DMS153 treated with DMSO at 0.1 percent for 48 hours (cell line): ENCODE measurements at regions not wholly inside any gene's neighbourhood (a gene's known extent, or its start where the extent isn't known, plus 50 kb on each side); places are given as distances from the start of the nearest gene placed in this dataset.

Experiments
- DNase-seq: peaks from one replicate; lab custom pipeline; 2025; ENCODE audit not compliant: unreplicated experiment; lab: John Stamatoyannopoulos, UW

DNA sequence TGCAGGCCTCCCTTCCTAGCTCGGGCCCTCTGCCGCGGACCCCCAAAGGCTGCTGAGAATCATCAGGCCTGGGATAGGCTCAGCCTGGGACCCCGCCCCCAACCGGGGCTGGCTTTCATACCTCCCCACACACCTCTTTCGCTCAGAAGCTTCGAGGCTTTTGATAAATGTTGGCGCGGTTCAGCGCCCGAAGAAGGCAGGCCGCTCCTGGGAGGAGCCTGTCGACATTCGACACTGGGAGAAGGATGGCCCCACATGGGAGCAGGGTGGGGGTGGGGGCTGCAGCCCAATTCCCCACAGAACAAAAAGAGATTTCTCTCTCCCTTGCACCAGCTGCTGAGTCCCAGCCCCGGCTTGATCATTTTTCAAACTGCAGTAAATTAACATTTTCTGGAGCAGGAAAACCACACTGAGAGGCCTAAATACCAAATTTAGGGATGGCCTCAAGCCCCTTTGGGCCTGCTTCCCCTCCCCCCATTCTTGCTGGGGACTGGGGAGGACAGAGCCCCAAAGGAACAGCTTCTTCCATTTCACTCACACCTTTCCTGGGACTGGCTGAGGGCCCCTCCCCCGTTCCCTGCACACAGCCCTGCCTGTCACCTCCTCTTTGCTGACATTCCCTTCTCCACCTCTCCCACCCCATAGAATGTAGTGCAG is 112.9 kb upstream of the PJA1 start:
- no peak for DNase-seq

DNA sequence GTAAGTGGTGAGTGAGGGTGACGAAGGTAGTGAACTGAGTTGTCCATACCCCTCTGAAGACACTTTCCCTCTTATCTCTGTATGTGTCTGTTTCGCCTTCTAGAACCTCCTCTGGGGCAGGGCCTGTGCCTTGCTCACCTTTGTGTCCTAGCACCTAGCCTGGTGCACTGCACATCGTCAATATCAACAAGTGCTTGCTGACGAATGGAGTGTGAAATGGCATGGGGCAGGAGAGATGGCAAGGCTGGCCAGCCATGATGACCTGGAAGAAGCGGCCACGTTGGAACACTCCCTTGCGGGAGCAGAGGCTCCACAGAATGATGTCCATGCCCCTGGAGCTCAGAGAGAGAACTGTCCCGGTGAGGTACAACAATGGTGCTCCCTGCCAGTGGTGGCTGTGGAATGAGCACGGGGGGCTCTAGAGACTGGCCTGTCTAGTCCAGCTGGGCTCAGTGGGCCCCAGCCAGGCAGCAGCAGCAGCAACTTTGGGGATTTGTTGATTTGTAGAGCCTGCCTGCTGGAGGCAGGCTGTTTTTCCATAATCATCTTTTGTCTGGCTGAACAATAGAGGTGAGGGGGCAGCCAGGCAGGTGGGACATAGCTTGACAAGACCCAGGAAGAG is 112.2 kb upstream of the PJA1 start:
- no peak for DNase-seq

DNA sequence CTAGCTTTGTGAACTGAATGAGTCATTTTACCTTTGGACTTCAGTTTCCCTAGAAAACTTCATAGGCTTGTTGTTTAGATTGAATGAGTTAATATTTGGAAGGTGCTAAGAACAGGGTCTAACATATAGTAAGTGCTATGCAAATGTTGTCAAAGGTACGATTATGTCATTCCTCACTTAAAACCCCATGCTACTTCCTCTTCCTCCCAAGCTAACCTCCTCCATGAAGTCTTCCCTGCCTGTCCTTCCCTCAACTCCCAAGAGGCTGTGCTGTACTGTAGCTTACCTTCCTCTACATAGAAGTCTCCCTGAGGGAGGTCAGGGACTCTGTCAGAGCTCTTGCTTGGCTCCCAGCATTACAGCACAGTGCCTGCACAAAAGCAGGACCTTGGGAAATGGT is 103.4 kb upstream of the PJA1 start:
- no peak for DNase-seq

DNA sequence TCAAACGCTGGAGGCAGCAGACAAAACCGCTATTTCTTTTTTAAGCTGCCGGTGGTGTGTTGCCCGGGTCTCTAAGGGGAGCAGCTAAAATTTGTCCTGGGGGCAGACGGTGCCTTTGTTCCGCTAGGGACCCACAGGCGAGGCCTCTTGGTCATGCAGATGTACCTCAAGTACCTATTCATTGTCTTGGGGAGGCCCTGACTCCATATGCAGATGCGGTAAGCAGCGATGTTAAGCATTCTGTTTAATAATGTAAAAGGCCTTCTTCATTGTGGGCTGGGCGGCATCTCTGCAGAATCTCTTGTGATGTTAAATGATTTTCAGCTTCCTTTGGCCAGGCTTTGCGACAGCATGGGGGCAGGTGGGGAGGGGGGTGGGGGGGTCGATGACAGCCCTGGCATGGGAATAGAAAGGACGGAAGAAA is 98.9 kb upstream of the PJA1 start:
- no peak for DNase-seq

DNA sequence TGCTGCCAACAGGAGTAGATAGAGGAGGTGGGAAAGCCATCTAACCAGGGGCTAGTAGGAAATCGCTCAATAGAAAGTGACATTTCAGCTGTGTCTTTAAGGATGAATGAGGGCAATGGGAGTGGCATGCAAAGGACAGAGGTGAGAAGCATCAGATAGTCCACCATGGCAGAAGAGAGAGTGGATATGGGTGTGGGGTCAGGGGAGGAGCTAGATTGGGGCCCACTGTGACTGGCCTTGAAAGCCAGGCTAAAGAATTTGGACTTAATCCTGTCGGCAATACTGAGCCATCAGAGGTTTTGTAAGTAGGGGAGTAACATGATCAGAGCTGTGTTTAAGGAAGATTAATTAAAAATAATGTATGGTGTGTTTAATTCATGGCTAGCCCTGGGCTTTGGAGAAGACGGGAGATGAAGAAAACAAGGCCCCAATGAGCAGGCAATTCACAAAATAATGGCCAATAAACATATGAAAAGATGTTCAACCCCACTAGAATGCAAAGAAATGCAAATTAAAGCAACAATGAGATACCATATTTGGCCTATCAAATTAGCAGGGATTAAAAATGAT is 98.1 kb upstream of the PJA1 start:
- no peak for DNase-seq

DNA sequence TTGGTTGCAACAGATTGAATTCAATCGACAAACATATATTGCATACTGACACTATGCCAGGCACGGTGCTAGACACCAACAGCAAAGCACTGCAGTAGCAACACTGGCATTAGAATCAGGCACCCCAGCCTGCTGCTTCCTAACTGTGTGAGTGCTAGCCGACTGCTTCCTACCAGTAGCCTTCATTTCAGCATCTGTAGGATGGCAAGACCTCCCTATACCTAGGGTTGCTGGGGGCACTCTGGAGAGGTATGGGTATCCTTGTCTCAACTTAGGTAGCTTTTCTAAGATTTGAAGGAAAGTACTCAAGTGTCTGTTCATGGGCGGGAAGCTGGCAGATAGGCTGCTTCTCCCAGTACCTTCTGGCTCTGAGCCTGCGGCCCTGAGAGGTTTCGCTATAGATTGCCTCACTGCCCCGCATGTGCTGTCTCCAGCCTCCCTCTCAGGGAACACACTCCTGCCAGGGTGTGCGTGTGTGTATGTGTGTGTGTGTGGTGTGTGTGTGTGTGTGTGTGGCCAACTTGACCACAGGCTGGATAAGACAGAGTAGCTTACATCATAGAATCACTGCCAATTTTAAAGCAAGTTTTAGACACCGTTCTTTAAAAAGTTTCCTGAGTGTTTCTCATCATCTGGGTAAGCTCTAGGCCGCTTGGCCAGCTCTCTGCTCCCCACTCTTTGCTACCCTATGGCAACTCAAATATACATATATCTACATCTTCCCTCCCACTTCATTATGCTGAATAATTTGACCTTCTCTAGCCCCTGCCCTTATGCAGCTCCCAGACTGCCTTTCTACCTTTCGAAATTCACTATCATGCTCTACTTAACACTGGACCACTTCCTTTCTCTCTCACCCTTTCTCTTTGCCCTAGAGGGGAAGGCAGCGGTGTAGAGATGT is 97.0 kb upstream of the PJA1 start:
- no peak for DNase-seq

DNA sequence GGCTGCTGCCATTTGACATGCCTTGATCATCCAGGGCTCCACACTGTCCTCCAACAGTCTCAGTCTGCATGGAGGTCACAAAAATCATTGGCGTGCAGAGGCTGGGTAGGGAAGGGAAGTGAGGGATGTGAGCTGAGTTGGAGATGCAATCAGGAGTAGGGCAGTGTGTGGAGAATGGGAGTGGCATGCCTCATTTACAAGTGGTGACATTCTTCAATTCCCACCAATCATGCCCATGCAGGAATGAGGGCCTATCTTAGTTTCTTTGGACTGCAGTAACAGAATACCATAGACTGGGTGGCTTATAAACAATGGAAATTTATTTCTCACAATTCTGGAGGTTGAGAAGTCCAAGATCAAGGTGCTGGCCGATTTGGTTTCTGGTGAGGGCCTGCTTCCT is 94.9 kb upstream of the PJA1 start:
- DNase-seq = no peak

DNA sequence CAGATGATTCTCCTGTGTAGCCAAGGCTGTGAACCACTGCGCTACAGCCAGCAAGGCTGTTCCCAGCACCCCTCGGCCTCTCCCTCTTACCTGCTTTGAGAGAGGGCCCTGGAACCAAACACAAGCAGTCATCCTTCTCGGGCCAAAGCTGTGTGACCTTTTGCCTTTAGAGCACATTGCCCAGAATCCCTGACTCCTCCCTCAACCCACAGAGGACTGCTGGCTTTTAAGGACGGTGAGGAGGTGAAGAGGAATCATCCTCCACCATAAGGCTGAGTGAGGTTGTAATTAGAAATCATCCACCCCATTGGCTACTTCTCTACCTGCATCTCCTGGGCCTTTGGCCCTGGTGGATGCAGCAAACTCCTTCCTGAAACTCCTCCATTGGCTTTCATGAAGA is 93.6 kb upstream of the PJA1 start:
- DNase-seq = no peak

DNA sequence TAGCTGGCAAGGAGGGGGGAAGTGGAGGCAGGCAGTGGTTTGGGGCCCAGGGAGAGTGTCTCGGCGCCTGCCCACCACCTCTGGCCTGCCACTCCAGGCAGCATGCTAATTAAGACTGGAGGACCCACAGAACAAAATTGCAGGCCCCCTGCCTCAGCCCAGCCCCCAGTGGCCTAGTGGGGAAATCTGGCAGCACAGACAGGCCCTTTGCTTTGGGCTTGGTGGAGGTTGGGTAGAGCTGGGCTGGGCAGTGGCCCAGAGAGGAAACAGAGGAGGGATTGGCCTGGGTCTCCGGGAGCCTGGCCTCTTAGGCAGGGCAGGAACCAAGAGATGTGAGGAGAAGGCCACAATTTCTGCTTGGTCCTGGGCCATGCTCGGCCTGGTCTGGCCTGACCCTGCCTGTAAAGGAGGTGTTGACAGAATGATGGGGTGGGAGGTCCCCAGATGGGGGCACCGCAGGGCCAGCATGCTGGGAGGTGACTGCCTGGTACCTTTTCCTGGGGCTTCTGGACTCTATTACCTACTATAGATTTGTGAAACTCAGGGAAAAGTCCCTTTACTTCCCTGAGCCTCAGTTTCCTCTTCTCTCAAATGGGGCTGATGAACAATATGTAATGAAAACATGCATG is 92.4 kb upstream of the PJA1 start:
- no peak for DNase-seq

DNA sequence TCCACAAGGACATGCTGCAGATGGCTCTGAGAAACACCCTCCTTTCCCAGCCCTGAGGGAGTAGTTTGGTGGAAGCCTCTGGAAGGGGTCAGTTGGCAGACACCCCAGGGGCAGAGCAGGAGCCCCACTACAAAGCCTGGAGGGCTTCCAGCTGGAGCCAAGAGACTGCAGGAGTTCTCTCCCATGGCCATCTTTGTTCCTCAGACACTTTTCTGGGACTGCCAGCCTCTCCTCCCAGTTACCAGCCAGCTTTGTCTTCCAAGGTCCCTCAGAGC is 91.0 kb upstream of the PJA1 start:
- DNase-seq = no peak

DNA sequence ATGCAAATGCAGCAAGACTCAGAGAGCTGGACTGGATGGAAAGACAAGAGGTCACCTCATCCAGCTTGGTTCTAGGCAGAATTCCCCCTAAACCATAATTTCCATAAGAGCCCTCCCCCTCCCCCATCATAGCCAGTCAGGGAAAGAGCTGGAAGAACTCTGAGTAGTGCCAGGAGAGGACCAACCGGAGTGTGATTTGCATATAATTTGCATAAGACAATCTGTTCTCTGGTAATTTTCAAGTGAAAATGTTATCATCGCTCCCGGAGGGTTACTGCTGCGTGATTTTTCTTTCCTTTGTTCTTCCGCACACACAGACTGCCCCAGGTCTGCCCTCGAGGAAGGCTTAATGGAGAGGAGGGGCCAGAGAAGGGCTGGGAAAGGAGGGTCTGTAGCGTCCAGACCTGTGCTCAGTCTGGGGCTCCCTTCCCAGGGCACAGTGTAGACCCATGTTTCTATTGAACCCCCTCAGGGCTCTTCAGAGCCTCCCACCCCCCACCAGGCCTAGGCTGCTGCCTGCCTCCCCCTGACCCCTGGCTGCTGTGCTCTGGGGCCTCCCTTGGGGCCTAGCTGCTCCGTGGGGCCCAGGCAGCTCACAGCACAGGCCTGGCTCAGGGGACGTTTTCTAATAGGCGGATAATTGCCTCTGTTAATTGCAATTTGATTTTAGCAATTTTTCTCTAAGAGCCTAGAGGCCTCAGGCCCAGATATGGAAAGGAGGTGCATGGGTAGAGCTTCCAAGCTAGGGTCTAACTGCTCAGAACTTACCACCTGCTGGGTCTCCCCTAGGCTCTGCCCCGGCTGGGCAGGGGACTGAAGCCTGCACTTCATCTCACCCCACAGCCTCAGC is 90.4 kb upstream of the PJA1 start:
- no peak for DNase-seq

DNA sequence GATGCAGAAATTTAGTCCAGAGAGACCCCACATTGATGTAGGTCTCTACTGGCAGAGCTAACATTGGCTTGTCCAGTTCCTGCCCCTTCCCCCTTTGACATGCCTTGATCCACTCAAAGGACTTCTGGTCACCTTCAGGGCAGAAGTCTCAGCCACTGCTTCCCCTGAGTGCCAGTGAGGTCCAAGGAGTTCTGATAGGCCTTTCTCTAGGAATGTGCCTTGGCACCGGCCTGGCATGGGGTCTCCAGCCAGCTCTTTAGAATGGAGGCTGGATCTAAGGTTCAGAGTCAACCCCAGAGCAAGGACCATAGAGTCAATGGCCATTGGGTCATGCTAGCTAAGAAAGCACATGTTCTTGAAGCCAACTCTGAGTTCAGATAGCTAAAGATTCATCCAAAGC is 88.6 kb upstream of the PJA1 start:
- no peak for DNase-seq

DNA sequence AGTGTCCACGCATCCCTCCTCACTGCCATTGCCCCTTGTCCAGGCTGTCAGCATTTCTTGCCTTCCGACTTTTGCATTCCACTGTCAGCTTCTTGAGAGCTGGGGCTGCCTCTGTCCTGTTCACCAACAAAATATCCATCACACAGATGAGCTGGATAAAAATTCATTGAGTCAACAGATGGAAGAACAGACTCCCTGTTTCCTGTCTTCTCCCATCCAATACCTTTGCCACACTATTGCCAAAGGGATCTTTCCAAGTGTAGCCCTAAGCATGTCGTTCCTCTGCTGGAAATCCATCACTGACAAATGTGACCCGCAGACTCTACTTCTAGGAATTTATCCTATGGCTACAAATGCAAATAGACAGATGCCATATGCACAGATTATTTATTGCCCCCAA is 78.0 kb upstream of the PJA1 start:
- DNase-seq = no peak

DNA sequence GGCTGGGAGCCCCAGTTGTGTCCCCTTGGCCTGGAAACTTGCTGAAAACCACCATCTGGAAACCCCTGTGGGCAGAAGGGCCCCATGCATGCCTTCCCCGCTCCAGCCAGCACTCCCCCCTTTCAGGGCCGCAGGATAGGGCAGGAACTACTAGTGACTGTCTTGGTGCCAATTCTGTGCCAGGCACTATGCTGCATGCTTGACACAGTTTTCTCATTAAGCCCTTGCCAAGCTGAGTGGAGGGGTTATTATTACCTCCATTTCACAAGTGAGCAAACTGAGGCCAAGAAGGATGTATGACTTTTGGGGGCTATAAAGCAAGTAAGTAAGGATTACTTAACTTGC is 73.6 kb upstream of the PJA1 start:
- DNase-seq = no peak

DNA sequence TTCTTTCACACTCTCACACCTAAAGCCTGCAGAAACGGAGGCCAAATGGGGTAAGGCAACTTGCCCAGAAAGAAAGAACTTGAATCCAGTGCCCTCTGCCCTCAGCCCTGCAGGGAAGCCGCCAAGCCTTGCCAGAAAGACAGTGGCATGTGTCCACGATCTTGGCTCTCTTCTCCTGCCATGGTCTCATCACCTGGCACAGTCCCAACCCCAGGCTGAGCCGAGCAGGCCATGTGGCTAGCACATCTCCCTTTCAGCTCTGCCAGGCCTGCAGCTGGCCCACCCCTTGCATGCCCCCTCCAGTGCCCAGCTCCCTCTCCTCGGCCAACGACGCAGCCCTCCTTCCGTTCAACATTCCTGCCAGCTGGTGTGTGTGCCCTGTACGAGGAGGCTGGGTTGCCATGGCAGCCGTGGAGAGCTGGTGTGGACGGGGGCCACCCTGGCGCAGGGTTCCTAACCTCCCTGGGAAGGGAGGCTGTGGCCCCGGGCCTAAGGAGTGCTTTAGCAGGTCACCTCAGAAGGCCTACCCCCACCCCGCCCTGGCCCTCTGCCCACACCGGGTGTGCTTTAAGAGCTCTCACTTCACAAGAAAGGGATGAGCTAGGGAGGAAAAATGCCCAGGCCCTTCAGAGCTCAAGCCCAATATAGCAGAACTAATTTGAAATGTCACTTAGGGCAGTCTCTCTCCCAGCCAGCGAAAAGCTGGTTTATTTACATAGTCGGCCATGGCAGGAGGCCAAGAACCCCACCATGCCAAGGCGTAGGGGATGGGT is 73.0 kb upstream of the PJA1 start:
- DNase-seq = no peak

DNA sequence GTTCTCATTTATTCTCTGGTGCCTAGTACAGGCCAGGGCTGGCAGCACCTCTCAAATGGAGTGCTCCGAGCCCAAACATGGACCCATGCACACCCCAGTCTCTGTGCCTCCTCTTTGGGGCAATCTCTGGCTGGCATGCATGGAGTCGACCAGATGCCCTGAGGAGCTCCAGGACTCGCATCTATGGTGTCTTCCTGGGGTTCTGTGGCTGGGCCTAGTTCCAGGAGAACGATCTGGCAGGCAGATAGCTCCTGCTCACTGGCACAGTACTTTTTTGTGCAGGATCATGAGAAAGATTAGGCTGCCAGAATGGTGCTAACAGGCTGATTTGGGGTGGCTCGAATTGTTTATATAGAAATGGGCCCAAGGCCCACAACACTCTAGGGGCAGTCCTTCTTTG is 72.0 kb upstream of the PJA1 start:
- DNase-seq = no peak

DNA sequence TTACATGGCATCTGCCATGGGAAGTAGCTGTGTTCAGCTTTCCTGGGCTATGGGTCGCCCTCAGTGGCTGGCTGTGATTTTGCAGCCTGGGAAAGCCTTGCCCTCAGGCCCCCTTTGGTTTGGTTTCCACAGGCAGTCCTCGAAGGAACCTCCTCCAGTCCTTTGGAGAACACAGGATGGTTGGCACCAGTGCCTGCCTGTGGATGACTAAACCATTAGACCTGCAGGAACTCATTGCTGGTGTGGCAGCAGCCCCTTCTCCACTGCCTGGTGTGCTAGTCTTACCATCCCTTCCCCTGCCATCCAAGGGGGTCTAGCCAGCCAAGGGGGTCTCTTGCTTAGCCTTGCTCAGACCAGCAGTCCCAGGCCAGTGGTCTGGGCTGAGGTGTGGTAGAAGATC is 71.4 kb upstream of the PJA1 start:
- DNase-seq = no peak

DNA sequence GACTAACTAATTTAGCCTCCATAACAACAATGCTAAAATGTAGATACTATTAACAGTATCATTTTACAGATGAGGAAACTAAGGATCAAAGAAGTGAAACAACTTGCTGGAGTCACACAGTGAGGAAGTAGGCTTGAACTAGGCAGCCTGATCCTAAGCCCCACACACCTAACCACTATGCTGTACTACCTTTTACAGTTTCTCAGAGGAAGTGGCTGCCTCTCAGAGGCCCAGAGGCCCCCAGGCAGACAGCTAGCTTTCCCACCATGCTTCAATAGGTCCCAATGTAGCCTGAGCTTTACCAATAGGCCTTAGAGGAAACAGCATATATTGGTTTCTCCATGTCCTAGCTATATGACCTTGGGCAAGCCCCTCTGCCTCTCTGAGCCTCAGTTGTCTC is 69.4 kb upstream of the PJA1 start:
- DNase-seq = no peak

DNA sequence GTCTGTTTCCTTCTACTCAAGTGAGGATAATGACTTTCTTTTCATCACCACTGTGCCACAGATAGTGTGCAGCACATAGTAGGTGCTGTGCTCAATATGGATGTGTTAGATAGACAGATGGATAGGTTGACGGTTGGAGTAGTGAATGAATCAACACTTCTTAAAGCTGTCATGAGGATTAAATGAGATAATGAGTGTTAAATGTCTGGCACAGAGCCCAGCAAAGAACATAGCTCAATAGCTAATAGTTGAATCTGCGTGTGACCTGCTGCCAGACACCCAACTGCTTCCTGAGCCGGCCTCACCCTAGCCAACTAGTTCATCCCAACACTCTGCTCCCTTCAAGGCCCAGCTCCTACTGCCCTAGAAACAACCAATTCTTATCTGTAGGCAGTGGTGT is 67.7 kb upstream of the PJA1 start:
- no peak for DNase-seq

DNA sequence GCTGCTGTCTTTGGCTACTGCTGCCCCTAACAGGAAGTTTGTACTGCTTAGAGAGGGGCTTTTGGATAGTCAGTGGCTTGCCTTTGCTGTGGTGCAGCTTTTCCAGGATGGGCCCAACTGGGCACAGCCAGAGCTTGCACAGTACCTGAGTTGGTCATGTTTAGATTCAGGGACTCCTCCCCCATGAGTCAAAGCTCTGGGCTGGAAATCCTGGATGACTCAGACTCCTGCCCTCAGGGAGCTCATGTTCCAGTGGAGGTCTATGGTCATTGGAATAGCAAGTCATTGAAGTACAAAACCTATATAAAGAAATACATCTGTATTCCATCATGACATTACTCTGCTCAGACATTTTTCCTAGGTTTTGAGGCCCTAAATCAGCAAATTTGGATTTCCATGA is 66.7 kb upstream of the PJA1 start:
- no peak for DNase-seq
